Stimulated activated memory B cell treated with anti-CD40 and anti-IgM and Interleukin-4, amounts not matched to agents 10 μg/mL and 1 μg/mL and 100 μg/mL, for 72 hours (primary cell): ENCODE measurements at regions not wholly inside any gene's neighbourhood (a gene's known extent, or its start where the extent isn't known, plus 50 kb on each side); places are given as distances from the start of the nearest gene placed in this dataset.
A peak's percentile ranks its signal among the peaks of the same experiment; 100 is the strongest.
"Not testable (repeated sequence)": the region's sequence is repeated elsewhere in the genome, so short reads cannot be mapped to it uniquely, and the experiment has no call there.

ENCODE experiments used
- ATAC-seq: fragments of 150-1000 bp; cut with Tn5 transposase; 2 replicates; pipeline ENCODE4 v1.10.0; 2021
- H3K27ac Mint-ChIP-seq: one replicate; pipeline ENCODE4 v1.8.0; 2022; ENCODE audit warnings: mild to moderate bottlenecking, mixed read lengths
- H3K27me3 Mint-ChIP-seq: one replicate; pipeline ENCODE4 v1.8.0; 2022; ENCODE audit warnings: mixed read lengths
- H3K36me3 Mint-ChIP-seq: one replicate; pipeline ENCODE4 v1.8.0; 2022; ENCODE audit warnings: mixed read lengths
- H3K4me1 Mint-ChIP-seq: one replicate; pipeline ENCODE4 v1.8.0; 2022; ENCODE audit warnings: mixed read lengths
- H3K4me3 Mint-ChIP-seq: one replicate; pipeline ENCODE4 v1.8.0; 2022; ENCODE audit warnings: mild to moderate bottlenecking, moderate library complexity, mixed read lengths
- H3K9me3 Mint-ChIP-seq: one replicate; pipeline ENCODE4 v1.8.0; 2022; ENCODE audit warnings: mixed read lengths

DNA sequence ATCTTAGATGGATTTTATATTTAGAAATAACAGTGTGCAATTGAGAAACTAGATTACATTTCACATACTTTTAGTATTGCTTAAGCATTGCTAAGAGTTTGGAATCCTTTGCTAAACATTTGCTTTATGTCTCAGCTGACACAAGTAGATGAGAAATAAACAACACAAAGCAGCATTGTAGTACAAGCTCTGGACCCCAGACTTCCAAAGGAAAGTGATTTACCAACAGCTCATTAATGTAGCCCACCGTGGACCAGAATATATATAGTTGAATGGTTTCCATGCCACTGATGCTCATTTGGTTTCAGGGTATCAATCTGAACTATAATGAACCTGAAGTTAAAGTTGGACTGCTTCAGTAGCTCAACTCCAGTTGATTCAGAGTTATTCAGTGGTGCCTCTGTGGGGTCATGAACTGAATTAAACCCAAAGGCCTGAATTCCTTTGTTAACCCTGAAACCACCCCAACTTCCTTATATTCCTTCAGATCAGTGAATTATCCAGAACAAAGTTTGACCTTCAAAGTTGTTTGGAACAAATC lies 132.1 kb upstream of the NEIL3 start:
- H3K9me3 Mint-ChIP-seq, result no peaks in the 10 kb centered on the region
- no peak overlapping the region for H3K27ac Mint-ChIP-seq
- no peaks in the 10 kb centered on the region for H3K4me1 Mint-ChIP-seq
- no peak for ATAC-seq
- H3K36me3 Mint-ChIP-seq, result no peaks in the 10 kb centered on the region
- no peaks in the 10 kb centered on the region for H3K27me3 Mint-ChIP-seq
- no peak overlapping the region for H3K4me3 Mint-ChIP-seq

DNA sequence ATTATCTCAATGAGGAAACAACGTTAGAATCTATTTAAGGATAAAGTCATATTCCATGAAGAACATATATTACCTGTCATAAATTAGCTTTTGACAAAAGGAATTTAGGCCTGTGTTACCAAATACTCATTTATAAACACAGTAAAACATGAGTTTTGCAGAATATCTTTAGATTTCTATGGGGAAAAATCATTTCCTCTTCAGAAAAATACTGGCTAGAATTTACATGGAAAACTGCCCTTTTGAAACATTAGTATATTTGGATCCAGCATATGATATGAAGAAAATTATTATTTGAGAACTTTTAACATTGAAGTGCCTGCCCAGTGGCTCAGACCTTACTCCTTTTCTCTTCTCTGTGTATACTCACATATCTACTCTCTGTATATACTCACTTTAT lies 131.4 kb upstream of the NEIL3 start:
- Mint-ChIP-seq H3K9me3 (no peaks in the 10 kb centered on the region), H3K27me3 (no peaks in the 10 kb centered on the region), H3K4me1 (no peaks in the 10 kb centered on the region), H3K27ac (no peak overlapping the region), H3K36me3 (no peaks in the 10 kb centered on the region), H3K4me3 (no peak overlapping the region)
- no peak for ATAC-seq

DNA sequence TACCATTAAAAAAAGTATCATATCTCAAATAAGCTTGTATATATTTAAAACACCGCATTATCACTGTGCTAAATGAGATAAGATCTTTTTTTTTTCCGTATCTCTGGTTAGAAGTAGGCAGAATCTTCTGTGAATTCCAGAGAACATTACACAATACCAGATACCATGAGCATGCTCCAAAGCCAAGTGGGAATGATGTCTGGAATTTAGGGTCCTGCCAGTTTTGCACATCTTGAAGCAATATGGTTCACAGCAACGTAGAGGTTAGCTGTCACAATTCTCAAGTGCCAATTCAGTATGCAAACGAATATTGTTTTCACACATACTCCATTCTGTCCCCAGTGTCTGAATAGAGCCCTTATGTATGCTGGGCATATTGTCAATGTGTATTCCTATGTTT lies 127.5 kb upstream of the NEIL3 start:
- Mint-ChIP-seq H3K36me3 (no peaks in the 10 kb centered on the region), H3K27ac (no peak overlapping the region)

DNA sequence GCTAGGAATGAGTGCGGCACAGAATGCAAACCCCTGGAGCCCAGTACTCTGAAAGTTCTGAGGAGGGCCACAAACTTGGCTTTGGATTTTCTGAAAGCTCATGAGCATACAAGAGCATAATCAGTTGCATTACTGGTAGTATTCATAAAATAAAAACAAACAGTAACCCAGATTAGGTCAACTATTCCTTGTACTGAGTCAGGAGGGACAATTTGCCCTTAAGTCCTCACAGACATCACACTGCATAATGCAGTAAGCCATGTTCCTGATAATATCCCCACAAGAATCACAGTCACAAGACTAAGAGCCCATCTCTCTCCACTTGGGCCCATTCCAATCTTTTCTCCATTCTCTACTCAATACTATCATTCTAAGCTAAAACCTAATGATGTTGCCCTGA lies 126.9 kb upstream of the NEIL3 start:
- no peak for ATAC-seq
- H3K27me3 Mint-ChIP-seq, result no peaks in the 10 kb centered on the region
- H3K9me3 Mint-ChIP-seq, result no peaks in the 10 kb centered on the region
- no peak overlapping the region for H3K4me3 Mint-ChIP-seq
- no peak overlapping the region for H3K27ac Mint-ChIP-seq
- H3K36me3 Mint-ChIP-seq, result no peaks in the 10 kb centered on the region
- H3K4me1 Mint-ChIP-seq, result no peaks in the 10 kb centered on the region

More for the DNA sequence above, 127.5 kb upstream of the NEIL3 start:
- H3K27me3 Mint-ChIP-seq, result no peaks in the 10 kb centered on the region
- H3K4me1 Mint-ChIP-seq, result no peaks in the 10 kb centered on the region
- no peak for ATAC-seq
- H3K4me3 Mint-ChIP-seq, result no peak overlapping the region
- no peaks in the 10 kb centered on the region for H3K9me3 Mint-ChIP-seq

DNA sequence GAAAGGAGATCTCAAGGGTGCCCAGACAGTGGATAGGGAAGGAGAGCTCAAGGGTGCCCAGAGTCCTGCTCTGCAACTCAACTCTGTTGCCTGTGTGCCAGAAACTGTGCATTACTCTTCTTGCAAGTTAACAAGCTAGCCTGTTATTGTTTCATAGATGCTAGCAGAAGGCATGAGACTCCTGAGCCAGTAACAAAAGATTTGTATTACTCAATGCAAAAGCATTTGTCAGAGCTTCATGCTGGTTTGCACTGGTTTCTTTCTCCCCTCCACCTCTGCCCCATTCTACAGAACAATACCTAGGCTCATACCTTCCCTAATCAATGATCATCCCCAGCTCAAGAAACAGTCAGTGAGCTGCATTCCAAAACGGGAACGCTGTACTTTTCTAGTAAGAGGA lies 124.5 kb upstream of the NEIL3 start:
- Mint-ChIP-seq H3K27me3 (no peaks in the 10 kb centered on the region), H3K4me1 (no peaks in the 10 kb centered on the region), H3K27ac (no peak overlapping the region), H3K36me3 (no peaks in the 10 kb centered on the region), H3K4me3 (no peak overlapping the region), H3K9me3 (no peaks in the 10 kb centered on the region)
- ATAC-seq, result no peak

DNA sequence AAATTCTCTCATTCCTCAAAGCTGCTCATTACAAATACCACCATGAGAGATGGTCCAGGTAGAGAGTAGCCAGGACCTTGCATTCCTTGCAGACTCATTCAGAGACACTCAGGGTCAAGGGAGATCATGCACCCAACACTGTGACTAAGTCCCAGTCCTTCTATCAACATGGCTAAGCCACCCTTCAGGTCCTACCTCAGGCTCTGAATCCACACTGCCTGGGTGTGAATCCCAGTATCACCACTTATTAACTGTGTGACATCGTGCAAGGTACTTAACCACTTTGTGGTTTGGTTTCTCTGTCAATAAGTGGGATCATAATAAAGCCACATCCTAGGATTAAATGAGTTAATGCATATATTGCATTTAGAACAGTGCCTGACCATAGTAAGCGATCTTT lies 124.1 kb upstream of the NEIL3 start:
- Mint-ChIP-seq H3K4me3 (no peak overlapping the region), H3K9me3 (no peaks in the 10 kb centered on the region), H3K27me3 (no peaks in the 10 kb centered on the region), H3K27ac (no peak overlapping the region), H3K4me1 (no peaks in the 10 kb centered on the region), H3K36me3 (no peaks in the 10 kb centered on the region)
- ATAC-seq, result peak; percentile 43

DNA sequence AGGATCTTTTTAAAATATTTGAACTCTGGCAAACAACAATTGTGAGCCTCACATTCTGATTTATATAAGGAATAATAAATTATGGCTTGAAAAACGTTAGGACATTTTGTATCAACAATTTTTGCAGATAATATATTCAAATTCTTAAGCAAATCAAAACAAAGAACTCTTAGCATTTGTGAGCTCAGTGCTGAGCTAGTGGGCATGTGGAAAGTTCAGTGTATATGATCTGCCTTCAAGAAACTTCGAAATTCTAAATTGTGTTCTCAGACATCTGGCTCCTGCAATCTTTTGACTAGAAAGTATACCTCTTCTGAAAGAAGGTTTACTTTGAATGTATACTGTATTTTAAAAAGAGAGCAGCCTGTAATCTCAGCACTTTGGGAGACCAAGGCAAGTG lies 122.3 kb upstream of the NEIL3 start:
- H3K36me3 Mint-ChIP-seq, result no peaks in the 10 kb centered on the region
- ATAC-seq, result no peak
- no peaks in the 10 kb centered on the region for H3K4me1 Mint-ChIP-seq
- no peak overlapping the region for H3K27ac Mint-ChIP-seq
- no peak overlapping the region for H3K4me3 Mint-ChIP-seq
- no peaks in the 10 kb centered on the region for H3K27me3 Mint-ChIP-seq
- no peaks in the 10 kb centered on the region for H3K9me3 Mint-ChIP-seq

DNA sequence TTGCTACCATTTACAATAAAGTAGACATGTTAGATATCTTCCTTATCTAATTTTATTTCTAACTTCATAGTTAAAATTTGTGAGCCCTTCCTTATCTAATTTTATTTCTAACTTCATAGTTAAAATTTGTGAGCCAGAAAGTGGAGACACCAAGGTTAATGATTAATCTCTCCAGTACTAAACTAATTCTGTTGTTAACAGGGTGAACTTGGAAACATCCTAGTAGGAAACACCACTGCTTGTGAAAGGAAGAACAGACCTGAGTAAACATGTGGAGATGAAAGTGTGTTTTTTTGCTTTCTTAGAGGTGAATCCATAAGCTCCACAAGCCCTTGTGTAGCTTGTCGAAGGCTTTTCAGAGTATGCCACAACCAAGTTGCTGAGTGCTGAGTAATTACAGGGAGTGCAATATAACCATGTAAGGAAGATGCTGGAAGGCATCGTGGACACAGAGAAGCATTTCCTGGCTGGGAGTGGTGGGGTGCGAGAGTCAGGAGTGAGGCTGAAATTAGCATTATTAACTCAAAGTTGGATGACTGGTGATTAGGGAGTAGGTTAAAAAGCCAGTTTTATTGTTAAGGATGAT lies 118.6 kb upstream of the NEIL3 start:
- Mint-ChIP-seq H3K4me1 (no peaks in the 10 kb centered on the region), H3K27me3 (no peaks in the 10 kb centered on the region), H3K36me3 (no peaks in the 10 kb centered on the region), H3K27ac (no peak overlapping the region), H3K4me3 (no peak overlapping the region), H3K9me3 (no peaks in the 10 kb centered on the region)
- no peak for ATAC-seq

DNA sequence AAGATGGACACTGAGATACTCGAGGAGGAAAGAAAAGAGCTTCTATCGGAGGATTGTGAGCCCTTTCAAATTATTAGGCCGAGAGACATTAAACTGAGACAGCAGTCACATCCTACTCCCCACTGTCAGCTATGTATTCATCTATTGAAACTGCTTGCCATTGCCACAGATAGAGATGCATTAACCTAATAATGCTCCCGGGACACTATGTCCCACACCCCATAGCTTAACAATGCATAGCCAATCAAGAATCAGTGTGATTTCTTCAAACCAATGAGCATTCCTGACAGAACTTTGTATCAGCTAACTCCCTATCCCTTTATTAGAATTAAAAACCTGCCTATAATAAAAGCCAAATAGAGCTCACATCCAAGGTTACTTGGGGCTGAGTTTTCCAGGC lies 118.1 kb upstream of the NEIL3 start:
- no peaks in the 10 kb centered on the region for H3K27me3 Mint-ChIP-seq
- no peaks in the 10 kb centered on the region for H3K9me3 Mint-ChIP-seq
- H3K36me3 Mint-ChIP-seq, result no peaks in the 10 kb centered on the region
- no peak overlapping the region for H3K27ac Mint-ChIP-seq
- no peaks in the 10 kb centered on the region for H3K4me1 Mint-ChIP-seq
- H3K4me3 Mint-ChIP-seq, result no peak overlapping the region
- ATAC-seq, result no peak

DNA sequence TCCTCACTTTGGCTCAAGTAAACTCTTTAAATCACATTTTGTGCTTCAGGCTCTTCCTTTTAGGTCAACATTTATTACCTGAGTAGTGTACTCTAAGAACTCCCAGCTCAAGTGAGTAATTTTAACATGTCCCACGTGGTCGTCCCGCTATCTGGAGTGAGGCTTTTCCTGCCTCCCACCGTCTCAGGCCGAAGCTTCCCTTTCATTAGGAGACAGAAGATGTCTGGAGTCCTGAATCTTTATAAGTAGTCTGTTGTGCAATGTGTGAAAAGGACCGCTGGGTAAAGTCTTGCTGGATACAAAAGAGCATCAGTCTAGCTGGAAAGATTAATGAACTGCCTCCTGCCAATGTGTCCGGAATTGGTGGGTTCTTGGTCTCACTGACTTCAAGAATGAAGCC lies 117.7 kb upstream of the NEIL3 start:
- no peak for ATAC-seq
- Mint-ChIP-seq H3K27ac (no peak overlapping the region), H3K4me1 (no peaks in the 10 kb centered on the region), H3K4me3 (no peak overlapping the region), H3K36me3 (no peaks in the 10 kb centered on the region), H3K9me3 (peaks cover 4% of the 10 kb centered on the region), H3K27me3 (no peaks in the 10 kb centered on the region)

DNA sequence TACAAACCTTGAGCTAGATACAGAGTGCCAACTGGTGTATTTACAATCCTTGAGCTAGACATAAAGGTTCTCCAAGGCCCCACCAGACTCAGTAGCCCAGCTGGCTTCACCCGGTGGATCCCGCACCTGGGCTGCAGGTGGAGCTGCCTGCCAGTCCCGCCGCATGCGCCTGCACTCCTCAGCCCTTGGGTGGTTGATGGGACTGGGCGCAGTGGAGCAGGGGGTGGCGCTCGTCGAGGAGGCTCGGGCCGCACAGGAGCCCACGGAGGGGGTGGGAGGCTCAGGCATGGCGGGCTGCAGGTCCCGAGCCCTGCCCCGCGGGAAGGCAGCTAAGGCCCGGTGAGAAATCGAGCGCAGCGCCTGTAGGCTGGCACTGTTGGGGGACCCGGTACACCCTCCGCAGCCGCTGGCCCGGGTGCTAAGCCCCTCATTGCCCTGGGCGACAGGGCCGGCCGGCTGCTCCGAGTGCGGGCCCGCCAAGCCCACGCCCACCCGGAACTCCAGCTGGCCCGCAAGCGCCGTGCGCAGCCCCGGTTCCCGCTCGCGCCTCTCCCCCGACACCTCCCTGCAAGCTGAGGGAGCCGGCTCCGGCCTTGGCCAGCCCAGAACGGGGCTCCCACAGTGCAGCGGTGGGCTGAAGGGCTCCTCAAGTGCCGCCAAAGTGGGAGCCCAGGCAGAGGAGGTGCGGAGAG lies 116.5 kb upstream of the NEIL3 start:
- H3K27ac Mint-ChIP-seq, H3K27me3 Mint-ChIP-seq, H3K4me1 Mint-ChIP-seq, H3K9me3 Mint-ChIP-seq, ATAC-seq, H3K4me3 Mint-ChIP-seq, H3K36me3 Mint-ChIP-seq: not testable (repeated sequence)

DNA sequence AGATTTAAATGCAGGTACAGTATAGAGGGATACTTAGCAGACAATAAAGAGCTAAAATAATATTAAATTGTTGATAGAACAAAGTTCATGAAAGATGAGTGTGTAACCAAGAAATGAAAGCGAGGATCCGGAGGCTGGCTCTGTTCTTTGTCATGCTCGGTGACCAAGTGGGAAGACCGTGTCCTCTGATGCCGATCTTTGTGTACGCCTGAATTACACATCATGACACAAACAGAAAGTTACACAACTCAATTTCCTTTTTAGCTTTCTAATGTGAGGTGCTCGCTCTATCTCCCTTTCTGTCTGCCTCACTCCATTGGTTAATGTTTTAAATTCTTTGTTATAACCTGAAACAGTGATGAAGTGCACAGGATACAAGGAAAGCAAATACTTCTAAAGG lies 114.8 kb upstream of the NEIL3 start:
- Mint-ChIP-seq H3K27me3 (no peaks in the 10 kb centered on the region), H3K4me3 (no peak overlapping the region), H3K27ac (no peak overlapping the region), H3K9me3 (peaks cover 9% of the 10 kb centered on the region), H3K36me3 (no peaks in the 10 kb centered on the region), H3K4me1 (no peaks in the 10 kb centered on the region)
- ATAC-seq, result no peak

DNA sequence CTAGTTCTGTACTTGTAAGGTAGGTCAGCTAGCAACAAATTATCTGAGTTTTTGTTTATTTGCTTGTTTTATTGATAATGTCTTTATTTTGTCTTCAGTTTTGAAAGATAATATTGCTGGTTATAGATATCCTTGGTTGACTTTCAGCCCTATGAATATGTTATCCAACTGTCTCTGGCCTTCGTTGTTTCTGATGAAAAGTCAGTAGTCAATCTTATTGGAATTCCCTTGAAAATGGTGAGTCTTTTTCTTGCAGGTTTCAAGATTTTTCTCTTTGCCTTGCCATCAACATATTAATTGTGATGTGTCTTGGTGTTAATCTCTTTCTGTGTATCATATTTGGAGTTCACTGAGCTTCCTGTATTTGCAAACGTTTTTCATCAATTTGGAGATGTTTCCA lies 113.1 kb upstream of the NEIL3 start:
- no peak overlapping the region for H3K27ac Mint-ChIP-seq
- no peaks in the 10 kb centered on the region for H3K4me1 Mint-ChIP-seq
- H3K4me3 Mint-ChIP-seq, result no peak overlapping the region
- no peaks in the 10 kb centered on the region for H3K36me3 Mint-ChIP-seq
- ATAC-seq, result no peak
- H3K9me3 Mint-ChIP-seq, result peaks cover 9% of the 10 kb centered on the region
- H3K27me3 Mint-ChIP-seq, result no peaks in the 10 kb centered on the region

DNA sequence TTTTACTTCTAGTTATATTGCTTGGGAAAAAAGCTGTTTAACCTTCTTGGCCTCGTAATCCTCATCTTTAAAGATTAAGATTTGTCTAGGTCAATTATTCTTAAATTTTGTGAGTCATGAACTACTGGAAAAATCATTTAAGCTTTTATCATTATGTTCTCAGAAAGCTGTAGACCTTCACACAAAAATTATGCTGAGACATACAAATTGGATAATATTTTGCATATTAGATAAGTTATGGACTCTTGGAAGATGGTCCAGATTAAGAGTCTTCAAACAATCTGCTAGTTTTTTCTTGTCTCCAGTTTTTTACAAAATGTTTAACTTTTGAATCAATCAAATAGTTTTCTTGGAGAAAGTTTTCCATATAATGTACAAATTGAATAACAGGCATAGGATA lies 108.1 kb upstream of the NEIL3 start:
- Mint-ChIP-seq H3K36me3 (no peaks in the 10 kb centered on the region), H3K9me3 (peaks cover 9% of the 10 kb centered on the region), H3K27me3 (no peaks in the 10 kb centered on the region), H3K4me3 (no peak overlapping the region), H3K27ac (no peak overlapping the region), H3K4me1 (no peaks in the 10 kb centered on the region)
- ATAC-seq, result no peak

DNA sequence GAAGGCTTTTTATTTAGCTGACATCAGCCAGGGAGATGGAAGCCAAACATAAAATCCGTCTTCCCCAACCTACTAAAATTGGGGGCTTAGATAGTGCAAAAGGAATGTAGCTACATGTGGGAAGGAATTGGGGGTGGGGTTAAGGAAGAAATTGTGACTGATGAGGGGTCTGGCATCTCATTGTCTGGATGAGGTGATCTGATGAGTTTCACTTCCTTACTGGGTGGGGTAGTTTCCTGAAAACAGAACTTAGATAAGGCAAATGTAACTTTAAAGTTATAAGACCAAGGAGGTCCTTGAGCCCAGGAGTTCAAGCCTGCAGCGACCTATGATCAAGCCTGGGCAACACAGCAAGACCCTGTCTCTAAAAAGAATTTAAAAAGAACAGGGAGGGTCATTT lies 105.5 kb upstream of the NEIL3 start:
- no peaks in the 10 kb centered on the region for H3K4me1 Mint-ChIP-seq
- H3K4me3 Mint-ChIP-seq, result no peak overlapping the region
- no peaks in the 10 kb centered on the region for H3K27me3 Mint-ChIP-seq
- H3K36me3 Mint-ChIP-seq, result no peaks in the 10 kb centered on the region
- no peaks in the 10 kb centered on the region for H3K9me3 Mint-ChIP-seq
- no peak overlapping the region for H3K27ac Mint-ChIP-seq
- ATAC-seq, result no peak

DNA sequence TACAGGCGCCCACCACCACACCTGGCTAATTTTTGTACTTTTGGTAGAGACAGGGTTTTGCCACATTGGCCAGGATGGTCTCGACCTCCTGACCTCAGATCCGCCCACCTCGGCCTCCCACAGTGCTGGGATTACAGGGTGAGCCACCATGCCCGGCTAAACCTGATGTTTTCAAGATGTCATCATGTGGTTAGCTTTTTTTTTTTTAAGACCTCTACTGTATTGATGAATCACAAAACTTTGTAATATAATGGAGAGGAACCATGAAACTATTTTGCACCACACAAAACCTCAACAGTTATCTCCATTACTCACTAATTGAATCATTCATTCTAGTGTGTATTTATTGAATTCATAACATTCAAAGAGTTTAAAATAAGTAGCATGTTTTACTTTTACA lies 94.7 kb upstream of the NEIL3 start:
- Mint-ChIP-seq H3K4me1 (no peaks in the 10 kb centered on the region), H3K27ac (no peak overlapping the region), H3K27me3 (no peaks in the 10 kb centered on the region), H3K9me3 (peaks cover 2% of the 10 kb centered on the region), H3K36me3 (no peaks in the 10 kb centered on the region), H3K4me3 (no peak overlapping the region)
- ATAC-seq, result no peak
